Naive thymus-derived CD4-positive, alpha-beta T cell (primary cell): ENCODE measurements at regions not wholly inside any gene's neighbourhood (a gene's known extent, or its start where the extent isn't known, plus 50 kb on each side); places are given as distances from the start of the nearest gene placed in this dataset.
"Not testable (repeated sequence)": the region's sequence is repeated elsewhere in the genome, so short reads cannot be mapped to it uniquely, and the experiment has no call there.

Experiments used
- ATAC-seq: fragments of 150-1000 bp; cut with Tn5 transposase; 2 replicates; pipeline ENCODE4 v1.10.0; 2021; ENCODE audit warnings: mild to moderate bottlenecking, moderate library complexity
- CTCF ChIA-PET: fragments of 350-600 bp; sonication (Branson Sonifier 250); formaldehyde crosslinking; loops from one replicate; lab custom pipeline; 2021; ENCODE audit warnings: antibody characterized with exemption; lab: Charles Lee
- POLR2A ChIA-PET: fragments of 350-600 bp; sonication (Branson Sonifier 250); formaldehyde crosslinking; loops from one replicate; lab custom pipeline; 2021; ENCODE audit warnings: antibody characterized with exemption, inconsistent platforms; lab: Charles Lee
- DNase-seq, 9 donors: peaks; one replicate each; pipeline versions ENCODE4 v3.0.0 to v3.0.0-alpha.2; 2020 to 2022; ENCODE audit warnings: mixed read lengths in 1 of 9
- H3K27ac ChIP-seq: one replicate; pipeline ENCODE4 v1.7.0; 2013; ENCODE audit warnings: mild to moderate bottlenecking, low read depth, low read length, moderate library complexity
- H3K27me3 ChIP-seq, 2 donors: one replicate each; pipeline ENCODE4 v1.7.0; 2013; ENCODE audit warnings: low read length in 2 of 2, mild to moderate bottlenecking in 2 of 2, moderate library complexity in 2 of 2; ENCODE audit not compliant: control insufficient read depth in 2 of 2, insufficient read depth in 2 of 2
- H3K36me3 ChIP-seq, 3 experiments: 1 replicate in 2 of 3; 2 replicates in 1 of 3; pipeline ENCODE4 v1.7.0; 2013; ENCODE audit warnings: low read length in 3 of 3, mild to moderate bottlenecking in 3 of 3, moderate library complexity in 1 of 3; ENCODE audit not compliant: insufficient read depth in 3 of 3, control insufficient read depth in 2 of 3
- H3K4me1 ChIP-seq, 2 donors: one replicate each; pipeline ENCODE4 v1.7.0; 2013; ENCODE audit warnings: low read length in 2 of 2, mild to moderate bottlenecking in 2 of 2, moderate library complexity in 1 of 2; ENCODE audit not compliant: control insufficient read depth in 2 of 2, insufficient read depth in 2 of 2
- H3K4me3 ChIP-seq: 2 replicates; pipeline ENCODE4 v1.7.0; 2013; ENCODE audit warnings: mild to moderate bottlenecking, low read length
- H3K9me3 ChIP-seq, 3 experiments: 1 replicate in 2 of 3; 2 replicates in 1 of 3; pipeline ENCODE4 v1.7.0; 2013; ENCODE audit warnings: low read length in 3 of 3; ENCODE audit not compliant: control insufficient read depth in 2 of 3
- H3K27ac Mint-ChIP-seq, 9 donors: one replicate each; pipeline ENCODE4 v1.8.0; 2020 to 2022; ENCODE audit warnings: mixed read lengths in 9 of 9, mild to moderate bottlenecking in 8 of 9, moderate library complexity in 5 of 9, inconsistent platforms in 2 of 9
- H3K27me3 Mint-ChIP-seq, 5 donors: one replicate each; pipeline ENCODE4 v1.8.0; 2021 to 2022; ENCODE audit warnings: mixed read lengths in 5 of 5, mild to moderate bottlenecking in 1 of 5
- H3K36me3 Mint-ChIP-seq, 5 donors: one replicate each; pipeline ENCODE4 v1.8.0; 2020 to 2022; ENCODE audit warnings: mixed read lengths in 5 of 5, mild to moderate bottlenecking in 3 of 5, inconsistent platforms in 1 of 5
- H3K4me1 Mint-ChIP-seq, 7 donors: one replicate each; pipeline ENCODE4 v1.8.0; 2020 to 2022; ENCODE audit warnings: mixed read lengths in 7 of 7, mild to moderate bottlenecking in 3 of 7, inconsistent platforms in 1 of 7
- H3K4me3 Mint-ChIP-seq, 10 donors: one replicate each; pipeline ENCODE4 v1.8.0; 2020 to 2022; ENCODE audit warnings: mild to moderate bottlenecking in 10 of 10, mixed read lengths in 10 of 10, moderate library complexity in 6 of 10, inconsistent platforms in 2 of 10
- H3K9me3 Mint-ChIP-seq, 11 donors: one replicate each; pipeline ENCODE4 v1.8.0; 2020 to 2022; ENCODE audit warnings: mixed read lengths in 11 of 11, mild to moderate bottlenecking in 4 of 11, inconsistent platforms in 1 of 11, moderate library complexity in 1 of 11
- intact Hi-C, 2 donors: fragments of 100-400 bp; cut with micrococcal nuclease; formaldehyde crosslinking; loops; one replicate each; pipeline ENCODE4 v1.15.1; 2023

DNA sequence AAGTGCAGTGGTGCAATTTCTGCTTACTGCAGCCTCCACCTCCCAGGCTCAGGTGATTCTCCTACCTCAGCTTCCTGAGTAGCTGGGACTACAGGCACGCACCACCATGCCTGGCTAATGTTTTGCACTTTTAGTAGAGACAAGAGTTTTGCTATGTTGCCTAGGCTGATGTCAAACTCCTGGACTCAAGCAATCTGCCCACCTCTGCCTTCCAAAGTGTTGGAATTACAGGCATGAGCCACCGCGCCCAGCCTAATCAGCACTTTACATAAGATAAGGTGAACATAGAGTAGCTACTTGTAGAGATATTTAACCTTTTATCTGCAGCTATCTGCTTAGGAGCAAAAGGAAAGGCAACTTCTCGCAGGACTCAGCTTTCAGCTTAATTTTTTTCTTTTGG is 77.5 kb upstream of the RGPD5 start:
- H3K4me3 Mint-ChIP-seq, H3K36me3 ChIP-seq, POLR2A ChIA-PET, H3K4me1 Mint-ChIP-seq, H3K36me3 Mint-ChIP-seq, ATAC-seq, H3K9me3 Mint-ChIP-seq, H3K27ac ChIP-seq, CTCF ChIA-PET, DNase-seq, H3K9me3 ChIP-seq, H3K27ac Mint-ChIP-seq, H3K4me1 ChIP-seq, H3K4me3 ChIP-seq, H3K27me3 ChIP-seq: not testable (repeated sequence)
- intact Hi-C loops, result loop anchor here in 1 of 2 donors (5.0 kb wide), 1 partner anchor 169 kb away; no protein-coding TSS in a partner anchor
- H3K27me3 Mint-ChIP-seq, result peaks cover 0 to 11% (median 4%) of the 10 kb centered on the region in 5 donors

DNA sequence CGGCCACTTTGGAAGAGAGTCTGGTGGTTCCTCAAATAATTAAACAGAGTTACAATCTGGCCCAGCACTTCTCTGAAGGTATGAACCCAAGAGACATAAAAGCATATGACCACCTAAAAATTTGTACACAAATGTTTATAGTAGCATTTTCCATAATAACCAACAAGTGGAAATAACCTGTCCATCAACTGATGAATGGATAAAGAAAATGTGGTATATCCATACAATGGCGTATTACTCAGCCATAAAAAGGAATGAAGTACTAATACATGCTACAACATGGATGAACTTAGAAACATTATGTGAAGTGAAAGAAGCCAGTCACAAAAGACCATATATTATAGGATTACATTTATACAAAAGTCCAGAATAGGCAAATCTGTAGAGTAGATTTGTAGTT is 76.0 kb upstream of the RGPD5 start:
- no peak for ATAC-seq
- Mint-ChIP-seq H3K27me3 (peaks cover 0 to 17% (median 4%) of the 10 kb centered on the region in 5 donors), H3K36me3 (peaks cover 0 to 5% (median 0%) of the 10 kb centered on the region in 5 donors), H3K4me3 (no peak overlapping the region), H3K4me1 (peaks cover 0 to 4% (median 0%) of the 10 kb centered on the region in 7 donors), H3K9me3 (peaks cover 0 to 5% (median 0%) of the 10 kb centered on the region in 11 donors), H3K27ac (no peak overlapping the region)
- H3K27ac ChIP-seq, result no peak overlapping the region
- no peaks in the 10 kb centered on the region for H3K4me1 ChIP-seq
- no peaks in the 10 kb centered on the region for H3K27me3 ChIP-seq
- POLR2A ChIA-PET, result no interaction called here
- H3K4me3 ChIP-seq, result no peak overlapping the region
- H3K36me3 ChIP-seq, result no peaks in the 10 kb centered on the region
- intact Hi-C loops, result loop anchor here in 1 of 2 donors (5.0 kb wide), 1 partner anchor 171 kb away; no protein-coding TSS in a partner anchor
- no peak for DNase-seq
- H3K9me3 ChIP-seq, result no peaks in the 10 kb centered on the region
- CTCF ChIA-PET, result no interaction called here

DNA sequence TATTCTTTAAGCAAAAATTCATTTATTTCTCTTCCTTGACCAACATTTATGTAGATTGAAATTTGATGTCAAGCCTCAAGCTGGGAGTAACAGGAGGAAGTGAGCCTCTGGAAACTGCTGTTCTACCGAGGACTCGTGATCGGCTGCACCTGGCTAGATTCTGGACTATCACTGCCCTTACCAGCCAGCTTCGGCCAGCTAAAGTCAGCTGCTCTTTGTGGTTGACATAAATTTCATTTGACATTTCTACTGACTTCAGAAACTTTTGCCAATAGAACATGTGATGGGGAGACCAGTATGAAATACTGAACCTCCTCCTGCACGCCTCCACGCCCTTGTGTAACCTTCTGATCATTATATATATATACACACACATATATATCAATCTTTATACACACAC is 74.2 kb upstream of the RGPD5 start:
- Histone ChIP-seq H3K4me1 (no peaks in the 10 kb centered on the region), H3K36me3 (no peaks in the 10 kb centered on the region), H3K27ac (no peak overlapping the region), H3K27me3 (no peaks in the 10 kb centered on the region), H3K4me3 (no peak overlapping the region), H3K9me3 (no peaks in the 10 kb centered on the region)
- ChIA-PET CTCF (no interaction called here), POLR2A (no interaction called here)
- Mint-ChIP-seq H3K27ac (no peak overlapping the region), H3K4me1 (peaks cover 0 to 4% (median 0%) of the 10 kb centered on the region in 7 donors), H3K9me3 (peaks cover 0 to 5% (median 0%) of the 10 kb centered on the region in 11 donors), H3K4me3 (no peak overlapping the region), H3K36me3 (peaks cover 0 to 5% (median 0%) of the 10 kb centered on the region in 5 donors), H3K27me3 (peaks cover 0 to 19% (median 8%) of the 10 kb centered on the region in 5 donors)
- intact Hi-C loops, result loop anchor here in 1 of 2 donors (5.0 kb wide), 1 partner anchor 173 kb away; no protein-coding TSS in a partner anchor
- ATAC-seq (no peak), DNase-seq (no peak)

DNA sequence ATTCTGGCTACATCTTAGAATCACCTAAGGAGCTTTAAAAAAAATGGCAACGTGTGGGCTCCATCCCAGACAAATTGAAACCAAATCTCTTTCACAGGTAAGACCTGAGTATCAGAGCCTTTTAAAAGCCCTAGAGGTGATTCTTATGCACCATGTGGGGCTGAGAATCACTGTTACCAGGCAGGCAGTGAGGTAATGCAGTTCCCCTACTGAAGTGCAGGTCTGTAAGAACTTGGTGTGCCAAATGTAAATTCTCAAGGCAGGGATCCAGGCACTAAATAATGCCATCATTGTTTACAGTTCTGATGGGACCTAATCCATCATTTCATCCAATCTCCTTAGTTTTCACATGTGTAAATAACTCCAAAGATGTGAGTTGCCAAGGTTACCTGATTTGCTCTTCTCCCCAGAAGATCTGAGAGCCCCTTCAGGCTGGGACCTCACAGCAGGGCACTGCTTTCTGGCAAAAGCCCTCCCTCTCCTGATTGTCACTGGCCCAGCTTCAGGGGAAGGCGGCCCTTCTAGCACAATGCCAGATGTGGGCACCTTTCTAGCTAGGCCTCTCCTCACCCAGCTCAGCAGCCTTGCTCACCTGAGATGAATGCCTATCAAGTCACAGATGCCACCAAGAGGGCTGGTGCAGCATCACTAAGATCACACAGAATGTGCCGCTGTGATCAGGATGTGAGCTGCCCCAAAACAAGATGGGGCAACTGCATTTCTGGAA is 73.6 kb upstream of the RGPD5 start:
- Histone ChIP-seq H3K36me3 (no peaks in the 10 kb centered on the region), H3K27me3 (no peaks in the 10 kb centered on the region), H3K4me3 (no peak overlapping the region), H3K4me1 (no peaks in the 10 kb centered on the region), H3K27ac (no peak overlapping the region), H3K9me3 (no peaks in the 10 kb centered on the region)
- DNase-seq, result no peak
- POLR2A ChIA-PET, result no interaction called here
- intact Hi-C loops, result no loop called here
- CTCF ChIA-PET, result no interaction called here
- no peak overlapping the region for H3K4me3 Mint-ChIP-seq
- no peak for ATAC-seq
- H3K27me3 Mint-ChIP-seq, result peaks cover 0 to 25% (median 12%) of the 10 kb centered on the region in 5 donors
- peaks cover 0 to 4% (median 0%) of the 10 kb centered on the region in 7 donors for H3K4me1 Mint-ChIP-seq
- no peak overlapping the region for H3K27ac Mint-ChIP-seq
- peaks cover 0 to 5% (median 0%) of the 10 kb centered on the region in 11 donors for H3K9me3 Mint-ChIP-seq
- peaks cover 0 to 5% (median 0%) of the 10 kb centered on the region in 5 donors for H3K36me3 Mint-ChIP-seq

DNA sequence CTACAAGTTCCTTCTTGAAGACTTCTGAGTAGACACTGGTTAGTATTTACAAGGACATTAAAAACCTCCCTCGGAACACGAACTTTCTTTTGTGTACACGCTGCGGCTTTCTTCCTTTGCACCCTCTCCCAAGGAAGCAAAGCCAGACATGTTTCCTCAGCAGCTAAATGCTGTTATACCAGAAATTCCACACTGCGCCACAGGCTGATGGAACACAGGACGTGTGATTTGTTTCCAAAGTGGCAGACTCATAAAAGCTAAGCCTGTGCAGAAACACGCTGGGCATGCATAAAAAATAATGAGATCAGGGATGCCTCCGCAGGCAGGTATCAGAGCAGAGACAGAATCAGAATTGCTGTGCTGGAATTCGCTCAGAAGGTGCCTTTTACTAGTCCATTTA is 73.0 kb upstream of the RGPD5 start:
- Histone ChIP-seq H3K27ac (no peak overlapping the region), H3K27me3 (no peaks in the 10 kb centered on the region), H3K36me3 (no peaks in the 10 kb centered on the region), H3K4me1 (no peaks in the 10 kb centered on the region), H3K9me3 (no peaks in the 10 kb centered on the region), H3K4me3 (no peak overlapping the region)
- peaks cover 0 to 5% (median under 1%) of the 10 kb centered on the region in 11 donors for H3K9me3 Mint-ChIP-seq
- no peak overlapping the region for H3K27ac Mint-ChIP-seq
- ATAC-seq (no peak), DNase-seq (no peak)
- H3K36me3 Mint-ChIP-seq, result peaks cover 0 to 5% (median 0%) of the 10 kb centered on the region in 5 donors
- no peak overlapping the region for H3K4me3 Mint-ChIP-seq
- ChIA-PET CTCF (no interaction called here), POLR2A (no interaction called here)
- H3K27me3 Mint-ChIP-seq, result peaks cover 0 to 21% (median 12%) of the 10 kb centered on the region in 5 donors
- intact Hi-C loops, result no loop called here
- peaks cover 0 to 4% (median 0%) of the 10 kb centered on the region in 7 donors for H3K4me1 Mint-ChIP-seq

DNA sequence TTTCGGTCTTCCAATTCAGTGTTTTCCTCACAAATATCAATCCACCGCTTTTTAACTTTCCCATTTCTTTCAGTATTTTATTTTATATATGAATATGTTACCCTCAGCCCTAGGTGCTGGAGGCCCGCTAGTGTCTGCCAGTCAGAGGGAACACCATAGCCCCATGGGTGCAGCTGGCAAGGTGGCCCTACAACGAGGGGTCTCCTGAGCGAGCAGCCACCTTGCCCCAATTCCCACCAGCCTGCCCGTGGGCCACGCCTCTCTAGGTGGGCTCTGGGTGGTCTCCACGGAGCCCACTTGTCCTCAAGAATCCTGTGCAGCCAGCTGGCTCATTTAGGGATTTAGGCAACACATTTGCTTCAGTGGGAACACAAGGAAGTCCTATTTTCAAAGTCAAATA is 72.5 kb upstream of the RGPD5 start:
- no peaks in the 10 kb centered on the region for H3K4me1 ChIP-seq
- CTCF ChIA-PET, result no interaction called here
- intact Hi-C loops, result no loop called here
- H3K36me3 ChIP-seq, result no peaks in the 10 kb centered on the region
- no peak overlapping the region for H3K27ac ChIP-seq
- ATAC-seq, result no peak
- POLR2A ChIA-PET, result no interaction called here
- DNase-seq, result no peak
- H3K27me3 ChIP-seq, result no peaks in the 10 kb centered on the region
- peaks cover 0 to 21% (median 16%) of the 10 kb centered on the region in 5 donors for H3K27me3 Mint-ChIP-seq
- H3K4me3 ChIP-seq, result no peak overlapping the region
- peaks cover 0 to 4% (median 0%) of the 10 kb centered on the region in 7 donors for H3K4me1 Mint-ChIP-seq
- H3K9me3 ChIP-seq, result no peaks in the 10 kb centered on the region
- peaks cover 0 to 5% (median 1%) of the 10 kb centered on the region in 11 donors for H3K9me3 Mint-ChIP-seq
- peaks cover 0 to 5% (median 0%) of the 10 kb centered on the region in 5 donors for H3K36me3 Mint-ChIP-seq
- H3K27ac Mint-ChIP-seq, result no peak overlapping the region
- no peak overlapping the region for H3K4me3 Mint-ChIP-seq

DNA sequence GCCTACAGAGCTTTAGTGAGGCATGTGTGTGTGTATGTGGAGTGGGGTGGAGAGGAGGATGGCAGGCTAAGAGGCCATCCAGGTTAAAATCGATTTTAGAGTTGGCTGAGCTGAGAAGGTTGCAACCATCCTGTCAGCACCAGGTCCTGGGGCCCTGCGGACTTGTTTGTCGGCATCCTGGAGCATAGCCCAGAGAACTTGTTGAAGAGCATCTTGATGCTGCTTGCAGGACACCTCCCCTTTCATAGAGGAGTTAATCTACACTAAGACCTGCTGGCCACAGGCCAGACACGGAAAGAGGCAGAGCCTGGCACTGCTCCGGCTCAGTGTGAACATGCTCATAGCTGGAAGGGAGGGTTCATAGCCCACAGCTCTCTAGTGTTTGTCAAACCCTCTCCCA is 72.1 kb upstream of the RGPD5 start:
- POLR2A ChIA-PET, result no interaction called here
- no peaks in the 10 kb centered on the region for H3K36me3 ChIP-seq
- Mint-ChIP-seq H3K27ac (no peak overlapping the region), H3K27me3 (peaks cover 0 to 24% (median 20%) of the 10 kb centered on the region in 5 donors), H3K36me3 (peaks cover 0 to 5% (median 0%) of the 10 kb centered on the region in 5 donors), H3K4me3 (no peak overlapping the region), H3K4me1 (peaks cover 0 to 4% (median 0%) of the 10 kb centered on the region in 7 donors), H3K9me3 (peaks cover 0 to 5% (median 3%) of the 10 kb centered on the region in 11 donors)
- ATAC-seq, result no peak
- no peak for DNase-seq
- no peaks in the 10 kb centered on the region for H3K27me3 ChIP-seq
- H3K4me3 ChIP-seq, result no peak overlapping the region
- no peaks in the 10 kb centered on the region for H3K9me3 ChIP-seq
- CTCF ChIA-PET, result no interaction called here
- H3K27ac ChIP-seq, result no peak overlapping the region
- intact Hi-C loops, result no loop called here
- H3K4me1 ChIP-seq, result no peaks in the 10 kb centered on the region
